Upper lobe of left lung (tissue), 6 donors: ENCODE measurements at regions not wholly inside any gene's neighbourhood (a gene's known extent, or its start where the extent isn't known, plus 50 kb on each side); places are given as distances from the start of the nearest gene placed in this dataset.
"Not testable (repeated sequence)": the region's sequence is repeated elsewhere in the genome, so short reads cannot be mapped to it uniquely, and the experiment has no call there.

Experiments used
- ATAC-seq, 2 donors: fragments of 200-7000 bp; cut with Tn5 transposase; one replicate each; pipeline ENCODE4 v1.9.1; 2022; ENCODE audit warnings: mild to moderate bottlenecking in 2 of 2, moderate library complexity in 2 of 2; ENCODE audit not compliant: low FRiP score in 2 of 2
- DNase-seq, 2 donors: peaks; one replicate each; pipeline ENCODE4 v3.0.0-alpha.2; 2019 to 2020
- H3K27ac ChIP-seq, 4 donors: fragments of 200-600 bp; sonication (generic); one replicate each; pipeline ENCODE4 v1.5.1; 2016 to 2019
- H3K27me3 ChIP-seq, 4 donors: fragments of 200-600 bp; sonication (generic); one replicate each; pipeline ENCODE4 v1.5.1; 2017 to 2019
- H3K36me3 ChIP-seq, 4 donors: fragments of 200-600 bp; sonication (generic); one replicate each; pipeline ENCODE4 v1.5.1; 2016 to 2019
- H3K4me1 ChIP-seq, 4 donors: fragments of 200-600 bp; sonication (generic); one replicate each; pipeline ENCODE4 v1.5.1; 2018 to 2019
- H3K4me3 ChIP-seq, 4 donors: fragments of 200-600 bp; sonication (generic); one replicate each; pipeline ENCODE4 v1.5.1; 2017 to 2019; ENCODE audit warnings: mild to moderate bottlenecking in 2 of 4, moderate library complexity in 1 of 4
- H3K9me3 ChIP-seq, 4 donors: fragments of 200-600 bp; sonication (generic); one replicate each; pipeline ENCODE4 v1.5.1; 2018 to 2019
- CTCF ChIP-seq, 6 experiments: fragments of 450-650 bp in 4 of 6; fragments of 200-600 bp in 2 of 6; sonication (generic) in 2 of 6; IDR thresholded peaks; one replicate each; pipeline ENCODE4 v1.5.1; 2016 to 2019; ENCODE audit warnings: antibody characterized with exemption in 6 of 6
- EP300 ChIP-seq, 4 donors: sonication (generic); formaldehyde crosslinking; IDR thresholded peaks; one replicate each; pipeline ENCODE4 v1.5.1; 2017; ENCODE audit warnings: antibody characterized with exemption in 4 of 4, control low read depth in 2 of 4
- POLR2A ChIP-seq, 4 donors: fragments of 450-650 bp; IDR thresholded peaks; one replicate each; pipeline ENCODE4 v1.5.1; 2016 to 2017; ENCODE audit warnings: antibody characterized with exemption in 4 of 4, mild to moderate bottlenecking in 2 of 4
- POLR2AphosphoS5 ChIP-seq, 2 donors: sonication (generic); formaldehyde crosslinking; IDR thresholded peaks; one replicate each; pipeline ENCODE4 v1.5.1; 2017; ENCODE audit warnings: antibody characterized with exemption in 2 of 2
- WGBS, 2 donors: methylation state at CpG; one replicate each; pipeline ENCODE4 v1.1.5; 2017 to 2018; 5-methylcytosine and 5-hydroxymethylcytosine counted together
- donor health status: DM: no; HTN: no; CAD: no; lungs with moderate emphysema.
- donor health status: DM: no; HTN: yes; CAD: no; lungs with severe emphysema.

- no peaks in the 10 kb centered on the region for H3K4me1 ChIP-seq
- ATAC-seq: no peak
- no peak overlapping the region for H3K4me3 ChIP-seq
- no peaks in the 10 kb centered on the region for H3K27me3 ChIP-seq
- H3K36me3 ChIP-seq: no peaks in the 10 kb centered on the region
- H3K27ac ChIP-seq: no peak overlapping the region
- TF ChIP-seq POLR2A (IDR thresholded peaks at IDR 0.05) (no peak), POLR2AphosphoS5 (IDR thresholded peaks at IDR 0.05) (no peak), CTCF (IDR thresholded peaks at IDR 0.05) (no peak), EP300 (IDR thresholded peaks at IDR 0.05) (no peak)
- DNase-seq: no peak
- no peaks in the 10 kb centered on the region for H3K9me3 ChIP-seq
- 78 to 84% methylated on average over 10 of the region's 10 CpGs for WGBS, 2 donors
Measured at GRCh38 chr16:88208112-88208511, 174.6 kb upstream of the ZNF469 start.

- not testable (repeated sequence) for H3K36me3 ChIP-seq, H3K27ac ChIP-seq, H3K4me3 ChIP-seq, H3K9me3 ChIP-seq, DNase-seq, ATAC-seq, H3K4me1 ChIP-seq, H3K27me3 ChIP-seq
- WGBS, 2 donors: 34 to 60% methylated on average over 5 of the region's 5 CpGs
Measured at GRCh38 chr16:88208776-88209175, 174.0 kb upstream of the ZNF469 start.

GRCh38 chr16:88209579-88209978, 173.2 kb upstream of the ZNF469 start:
- not testable (repeated sequence) for DNase-seq, H3K9me3 ChIP-seq, H3K4me3 ChIP-seq, H3K27ac ChIP-seq, H3K27me3 ChIP-seq, ATAC-seq, H3K36me3 ChIP-seq, H3K4me1 ChIP-seq
- 69 to 70% methylated on average over 1 of the region's 1 CpG for WGBS, 2 donors

DNA sequence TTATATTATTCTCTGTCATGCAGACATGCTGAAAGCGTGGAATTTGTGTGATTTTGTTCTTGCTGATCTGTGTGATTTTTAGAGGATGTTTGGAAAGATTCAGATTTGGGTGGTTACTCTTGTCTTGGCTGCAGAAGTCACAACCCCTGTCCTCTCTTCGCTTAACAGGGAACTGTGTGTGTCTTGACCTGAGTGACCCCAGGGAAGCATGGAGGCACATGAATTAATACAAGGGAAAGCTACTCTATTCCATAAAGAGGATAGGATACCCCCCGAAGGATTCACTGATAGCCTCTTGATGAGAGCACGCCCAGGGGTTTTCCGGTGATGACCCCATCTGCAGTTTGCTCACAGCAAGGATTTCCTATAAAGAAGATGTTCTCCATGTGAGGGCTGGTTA, 168.8 kb upstream of the ZNF469 start:
- H3K4me1 ChIP-seq, DNase-seq, H3K27me3 ChIP-seq, H3K9me3 ChIP-seq, H3K27ac ChIP-seq, H3K4me3 ChIP-seq, ATAC-seq, H3K36me3 ChIP-seq: not testable (repeated sequence)
- WGBS, 2 donors: 80 to 87% methylated on average over 3 to 4 of the region's 5 CpGs

GRCh38 chr16:88221001-88221761, 161.6 kb upstream of the ZNF469 start:
- ATAC-seq, H3K9me3 ChIP-seq, H3K4me3 ChIP-seq, H3K27me3 ChIP-seq, H3K27ac ChIP-seq, H3K36me3 ChIP-seq, H3K4me1 ChIP-seq, DNase-seq: not testable (repeated sequence)
- 62 to 77% methylated on average over 20 to 24 of the region's 29 CpGs for WGBS, 2 donors

DNA sequence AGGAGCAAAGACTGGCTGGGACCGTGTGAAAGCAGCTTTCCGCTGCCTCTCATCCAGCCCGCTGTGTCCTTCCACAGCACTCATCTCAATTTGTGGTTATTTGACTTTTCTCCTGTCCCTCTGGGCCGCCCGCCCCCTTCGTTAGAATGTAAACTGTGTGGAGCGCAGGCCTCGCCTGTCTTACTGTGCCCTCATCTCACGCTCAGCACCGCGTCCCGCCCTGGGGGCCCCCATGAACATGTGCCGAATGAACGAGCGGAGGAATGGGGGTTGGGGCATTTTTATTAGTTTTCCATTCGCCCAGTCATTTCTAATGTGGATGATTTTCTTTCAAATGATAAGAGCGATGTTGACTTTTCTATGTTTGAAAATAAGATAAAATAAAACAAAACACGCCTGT, 159.1 kb upstream of the ZNF469 start:
- H3K4me3 ChIP-seq, H3K36me3 ChIP-seq, H3K27me3 ChIP-seq, ATAC-seq, H3K27ac ChIP-seq, H3K4me1 ChIP-seq, DNase-seq, H3K9me3 ChIP-seq: not testable (repeated sequence)
- 77 to 79% methylated on average over 17 to 18 of the region's 18 CpGs for WGBS, 2 donors

- not testable (repeated sequence) for ATAC-seq, H3K36me3 ChIP-seq, H3K27me3 ChIP-seq, H3K4me1 ChIP-seq, H3K27ac ChIP-seq, H3K4me3 ChIP-seq, H3K9me3 ChIP-seq
- DNase-seq: peak in 1 of 2 donors; percentile 71
- 72 to 80% methylated on average over 13 to 34 of the region's 34 CpGs for WGBS, 2 donors
Measured at GRCh38 chr16:88224131-88224898, 158.4 kb upstream of the ZNF469 start.

DNA sequence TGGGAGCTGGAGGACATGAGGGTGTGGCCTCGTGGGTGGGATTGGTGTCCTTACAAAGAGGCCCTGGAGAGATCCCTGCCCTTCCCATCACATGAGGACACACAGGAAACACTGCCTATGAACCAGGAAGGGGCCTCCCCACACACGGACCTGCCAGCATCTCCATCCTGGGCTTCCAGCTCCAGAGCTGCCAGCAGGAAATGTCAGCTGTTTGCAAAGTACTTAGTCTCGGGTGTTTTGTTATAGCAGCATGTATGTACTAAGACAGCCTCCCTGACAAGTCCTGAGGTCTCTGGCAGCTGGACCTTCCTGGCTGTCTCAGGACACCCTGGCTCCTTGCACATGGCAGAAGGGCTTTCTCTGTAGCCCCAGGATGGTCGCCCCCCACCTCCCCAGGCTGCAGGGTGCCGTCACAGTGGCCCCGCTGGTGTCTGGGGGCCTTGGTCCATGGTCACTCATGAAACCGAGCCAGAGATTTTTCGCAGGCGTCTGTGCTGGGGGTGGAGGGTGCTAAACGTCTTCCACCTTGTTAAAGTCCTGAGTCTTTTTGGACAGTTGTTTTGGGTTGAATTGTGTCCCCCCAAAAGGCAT, 157.0 kb upstream of the ZNF469 start:
- WGBS, 2 donors: 53 to 80% methylated on average over 1 to 3 of the region's 10 CpGs
- ATAC-seq: not testable (repeated sequence)

GRCh38 chr16:88226302-88226701, 156.5 kb upstream of the ZNF469 start:
- not testable (repeated sequence) for H3K4me3 ChIP-seq, H3K36me3 ChIP-seq, DNase-seq, ATAC-seq, H3K4me1 ChIP-seq, H3K27me3 ChIP-seq, H3K27ac ChIP-seq, H3K9me3 ChIP-seq
- 84 to 85% methylated on average over 9 to 11 of the region's 14 CpGs for WGBS, 2 donors

More for the DNA sequence above, 157.0 kb upstream of the ZNF469 start:
- not testable (repeated sequence) for H3K36me3 ChIP-seq, H3K27ac ChIP-seq, H3K9me3 ChIP-seq, H3K27me3 ChIP-seq, DNase-seq, H3K4me1 ChIP-seq, H3K4me3 ChIP-seq

DNA sequence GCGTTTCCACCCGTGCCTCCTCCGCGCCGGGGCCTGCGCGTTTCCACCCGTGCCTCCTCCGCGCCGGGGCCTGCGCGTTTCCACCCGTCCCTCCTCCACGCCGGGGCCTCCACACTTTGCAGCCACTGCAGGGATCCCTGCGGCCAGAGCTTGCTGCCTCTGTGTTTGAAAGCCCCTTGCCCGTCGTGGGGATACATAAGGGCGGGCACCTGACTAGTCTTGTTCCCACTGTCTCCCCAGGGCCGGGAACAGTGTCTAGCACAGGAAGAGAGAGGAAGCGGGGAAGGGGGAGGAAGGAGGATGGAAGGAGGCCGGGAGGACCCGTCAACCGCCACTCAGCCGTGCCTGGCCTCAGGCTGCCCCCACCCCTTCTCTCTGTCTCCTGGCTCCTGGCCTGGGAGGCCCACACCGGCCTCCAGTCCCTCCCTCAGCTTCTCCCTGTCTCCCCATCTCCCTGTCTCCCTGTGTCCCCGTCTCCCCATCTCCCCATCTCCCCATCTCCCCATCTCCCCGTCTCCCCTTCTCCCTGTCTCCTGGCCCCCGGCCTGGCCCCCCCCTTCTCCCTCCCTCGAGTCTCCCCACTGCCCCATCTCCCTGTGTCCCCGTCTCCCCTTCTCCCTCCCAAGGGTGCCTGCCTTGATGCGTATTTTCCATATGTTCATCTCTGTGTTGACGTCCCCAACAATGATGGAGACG, 155.6 kb upstream of the ZNF469 start:
- not testable (repeated sequence) for H3K27me3 ChIP-seq, H3K4me3 ChIP-seq, H3K4me1 ChIP-seq, H3K9me3 ChIP-seq, DNase-seq, H3K36me3 ChIP-seq, H3K27ac ChIP-seq, ATAC-seq
- WGBS, 2 donors: 70 to 77% methylated on average over 15 to 35 of the region's 35 CpGs
